Neural crest cell (in vitro differentiated cells): ENCODE measurements at regions not wholly inside any gene's neighbourhood (a gene's known extent, or its start where the extent isn't known, plus 50 kb on each side); places are given as distances from the start of the nearest gene placed in this dataset.
A peak's percentile ranks its signal among the peaks of the same experiment; 100 is the strongest.

Experiments used
- DNase-seq: peaks from one replicate; pipeline ENCODE4 v3.0.0; 2021; ENCODE audit warnings: low read depth, mixed read lengths, low spot score
- H3K27ac Mint-ChIP-seq: one replicate; pipeline ENCODE4 v1.8.0; 2021; ENCODE audit warnings: mild to moderate bottlenecking, mixed read lengths; ENCODE audit not compliant: unreplicated experiment
- H3K27me3 Mint-ChIP-seq: 2 replicates; pipeline ENCODE4 v1.8.0; 2021; ENCODE audit warnings: low read depth, mild to moderate bottlenecking, mixed read lengths
- H3K36me3 Mint-ChIP-seq: 2 replicates; pipeline ENCODE4 v1.8.0; 2021; ENCODE audit warnings: low read depth, mild to moderate bottlenecking, mixed read lengths
- H3K4me1 Mint-ChIP-seq: 2 replicates; pipeline ENCODE4 v1.8.0; 2021; ENCODE audit warnings: mixed read lengths
- H3K4me3 Mint-ChIP-seq: one replicate; pipeline ENCODE4 v1.8.0; 2021; ENCODE audit warnings: mild to moderate bottlenecking, mixed read lengths
- H3K9me3 Mint-ChIP-seq: 2 replicates; pipeline ENCODE4 v1.8.0; 2021; ENCODE audit warnings: mixed read lengths
- TF ChIP-seq, protein P1 (sequence below): fragments of 200-600 bp; sonication (generic); conservative IDR thresholded peaks from 2 replicates; pipeline ENCODE4 v1.5.0; 2021; ENCODE audit warnings: antibody characterized with exemption, mild to moderate bottlenecking

DNA sequence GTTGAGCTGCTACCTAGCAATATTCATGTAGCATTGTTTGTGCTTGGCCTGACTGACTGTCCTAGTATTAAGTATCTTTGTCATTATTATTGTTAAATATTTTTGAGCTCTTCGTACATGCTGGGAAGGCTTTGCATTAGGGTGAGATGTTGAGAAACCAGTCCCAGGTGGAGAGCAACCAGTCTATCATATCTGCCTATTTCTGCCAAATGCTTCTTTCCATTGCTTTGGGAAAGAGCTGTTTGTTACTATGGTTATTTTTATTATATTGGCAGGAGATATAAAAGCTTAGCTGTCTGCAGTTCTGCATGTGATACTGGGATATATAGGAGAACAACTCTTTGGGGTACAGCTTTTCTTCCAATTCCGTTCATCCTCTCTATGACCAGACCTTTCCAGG, 85.1 kb downstream of the CLDN17 start:
- Mint-ChIP-seq H3K27ac (no peak overlapping the region), H3K27me3 (no peaks in the 10 kb centered on the region), H3K36me3 (peaks cover 6% of the 10 kb centered on the region), H3K4me1 (peaks cover 19% of the 10 kb centered on the region), H3K4me3 (no peak overlapping the region), H3K9me3 (peaks cover 3% of the 10 kb centered on the region)
- no peak for DNase-seq
- TF ChIP-seq, protein P1, sequence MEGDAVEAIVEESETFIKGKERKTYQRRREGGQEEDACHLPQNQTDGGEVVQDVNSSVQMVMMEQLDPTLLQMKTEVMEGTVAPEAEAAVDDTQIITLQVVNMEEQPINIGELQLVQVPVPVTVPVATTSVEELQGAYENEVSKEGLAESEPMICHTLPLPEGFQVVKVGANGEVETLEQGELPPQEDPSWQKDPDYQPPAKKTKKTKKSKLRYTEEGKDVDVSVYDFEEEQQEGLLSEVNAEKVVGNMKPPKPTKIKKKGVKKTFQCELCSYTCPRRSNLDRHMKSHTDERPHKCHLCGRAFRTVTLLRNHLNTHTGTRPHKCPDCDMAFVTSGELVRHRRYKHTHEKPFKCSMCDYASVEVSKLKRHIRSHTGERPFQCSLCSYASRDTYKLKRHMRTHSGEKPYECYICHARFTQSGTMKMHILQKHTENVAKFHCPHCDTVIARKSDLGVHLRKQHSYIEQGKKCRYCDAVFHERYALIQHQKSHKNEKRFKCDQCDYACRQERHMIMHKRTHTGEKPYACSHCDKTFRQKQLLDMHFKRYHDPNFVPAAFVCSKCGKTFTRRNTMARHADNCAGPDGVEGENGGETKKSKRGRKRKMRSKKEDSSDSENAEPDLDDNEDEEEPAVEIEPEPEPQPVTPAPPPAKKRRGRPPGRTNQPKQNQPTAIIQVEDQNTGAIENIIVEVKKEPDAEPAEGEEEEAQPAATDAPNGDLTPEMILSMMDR, result no peak

DNA sequence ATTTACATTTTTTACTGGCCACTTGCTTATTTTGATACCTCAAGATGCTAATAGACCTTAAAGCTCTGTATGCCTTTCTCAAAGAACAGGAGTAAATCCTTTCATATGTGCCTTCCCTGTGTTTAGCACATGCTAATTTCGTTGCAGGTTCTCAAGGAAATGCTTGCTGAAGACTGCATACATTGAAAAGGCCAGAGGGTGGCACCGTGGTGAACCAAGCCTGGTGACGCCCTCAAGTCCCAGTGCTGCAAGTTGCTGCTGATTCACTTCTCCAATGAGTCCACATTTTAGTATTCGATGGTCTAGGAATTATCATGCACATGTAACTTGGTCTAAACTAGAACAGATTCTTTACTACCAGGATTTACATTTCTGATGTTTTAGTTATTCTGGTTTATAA, 94.1 kb downstream of the CLDN17 start:
- Mint-ChIP-seq H3K4me1 (no peaks in the 10 kb centered on the region), H3K4me3 (no peak overlapping the region), H3K36me3 (peaks cover 4% of the 10 kb centered on the region), H3K27ac (no peak overlapping the region), H3K27me3 (no peaks in the 10 kb centered on the region), H3K9me3 (peaks cover 9% of the 10 kb centered on the region)
- TF ChIP-seq, protein P1, result peak; percentile 53
- DNase-seq, result peak; percentile 2

DNA sequence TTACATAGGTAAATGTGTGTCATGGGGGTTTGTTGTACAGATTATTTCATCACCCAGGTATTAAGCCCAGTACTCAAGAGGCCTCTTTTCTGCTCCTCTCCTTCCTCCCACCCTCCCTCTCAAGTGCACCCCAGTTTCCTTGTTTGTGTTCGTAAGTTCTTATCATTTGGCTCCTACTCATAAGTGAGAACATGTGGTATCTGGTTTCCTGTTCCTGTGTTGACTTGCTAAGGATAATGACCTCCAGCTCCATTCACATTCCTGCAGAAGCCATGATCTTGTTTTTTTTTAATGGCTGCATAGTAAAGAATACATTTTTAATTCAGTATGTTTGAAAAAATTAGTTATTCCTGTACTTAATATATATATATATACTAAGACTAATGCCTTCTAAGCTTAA, 107.7 kb downstream of the CLDN17 start:
- Mint-ChIP-seq H3K9me3 (peaks cover 4% of the 10 kb centered on the region), H3K4me1 (no peaks in the 10 kb centered on the region), H3K27ac (no peak overlapping the region), H3K4me3 (no peak overlapping the region), H3K36me3 (no peaks in the 10 kb centered on the region), H3K27me3 (no peaks in the 10 kb centered on the region)
- TF ChIP-seq, protein P1, result no peak
- DNase-seq, result no peak

DNA sequence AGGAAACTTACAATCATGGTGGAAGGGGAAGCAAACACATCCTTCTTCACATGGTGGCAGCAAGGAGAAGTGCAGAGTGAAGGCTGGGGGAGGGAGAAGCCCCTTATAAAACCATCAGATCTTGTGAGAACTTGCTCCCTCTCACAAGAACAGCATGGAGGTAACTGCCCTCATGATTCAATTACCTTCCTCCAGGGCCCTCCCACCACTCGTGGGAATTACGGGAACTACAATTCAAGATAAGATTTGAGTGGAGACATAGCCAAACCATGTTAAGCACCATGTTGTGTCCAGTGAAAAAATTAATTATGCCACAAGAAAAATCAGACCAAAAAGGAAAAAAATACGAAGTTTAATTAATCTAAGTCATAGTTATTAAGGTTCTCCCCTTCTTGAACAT, 109.5 kb downstream of the CLDN17 start:
- Mint-ChIP-seq H3K4me1 (peaks cover 2% of the 10 kb centered on the region), H3K9me3 (peaks cover 4% of the 10 kb centered on the region)

DNA sequence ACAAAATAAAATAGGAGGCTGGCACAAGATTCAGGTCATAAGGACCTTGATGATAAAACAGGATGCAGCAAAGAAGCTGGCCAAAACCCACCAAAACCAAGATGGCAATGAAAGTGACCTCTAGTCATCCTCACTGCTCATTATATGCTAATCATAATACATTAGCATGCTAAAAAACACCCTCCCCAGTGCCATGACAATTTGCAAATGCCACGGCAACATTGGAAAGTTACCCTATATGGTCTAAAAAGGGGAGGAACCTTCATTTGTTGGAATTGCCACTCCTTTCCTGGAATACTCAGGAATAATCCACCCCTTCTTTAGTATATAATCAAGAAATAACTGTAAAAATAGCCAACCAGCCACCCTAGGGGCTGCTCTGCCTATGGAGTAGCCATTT, 108.8 kb upstream of the GRIK1 start:
- no peaks in the 10 kb centered on the region for H3K36me3 Mint-ChIP-seq
- H3K4me1 Mint-ChIP-seq, result peaks cover 12% of the 10 kb centered on the region
- H3K27me3 Mint-ChIP-seq, result no peaks in the 10 kb centered on the region
- H3K27ac Mint-ChIP-seq, result no peak overlapping the region
- H3K4me3 Mint-ChIP-seq, result no peak overlapping the region
- no peaks in the 10 kb centered on the region for H3K9me3 Mint-ChIP-seq
- DNase-seq, result no peak
- TF ChIP-seq, protein P1, result no peak

More for the DNA sequence above, 109.5 kb downstream of the CLDN17 start:
- Mint-ChIP-seq H3K4me3 (no peak overlapping the region), H3K27ac (no peak overlapping the region), H3K27me3 (no peaks in the 10 kb centered on the region), H3K36me3 (no peaks in the 10 kb centered on the region)
- DNase-seq, result no peak
- TF ChIP-seq, protein P1, result no peak
